COLO668 (cell line): ENCODE measurements at regions not wholly inside any gene's neighbourhood (a gene's known extent, or its start where the extent isn't known, plus 50 kb on each side); places are given as distances from the start of the nearest gene placed in this dataset.

Experiments
- DNase-seq: peaks from one replicate; lab custom pipeline; 2025; ENCODE audit not compliant: unreplicated experiment; lab: John Stamatoyannopoulos, UW

DNA sequence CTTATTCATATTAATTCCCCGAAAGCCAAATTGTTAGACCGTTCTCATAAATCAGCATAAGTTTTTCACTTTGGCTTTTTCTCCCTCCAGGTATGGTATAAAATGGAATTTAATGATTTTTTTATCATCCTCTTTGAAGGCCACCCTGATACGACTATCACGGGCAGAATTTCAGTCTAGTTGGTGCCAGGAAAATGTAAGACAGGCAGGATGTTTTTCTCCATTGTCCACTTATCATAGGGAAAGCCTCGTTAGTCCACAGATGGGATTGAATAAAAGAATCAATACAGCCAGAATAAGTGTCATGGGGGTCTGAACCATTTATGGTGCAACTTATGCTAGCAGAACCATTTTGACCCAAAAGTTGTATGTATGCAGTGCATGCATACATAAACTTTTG, 566.0 kb upstream of the ARGLU1 start:
- no peak for DNase-seq

DNA sequence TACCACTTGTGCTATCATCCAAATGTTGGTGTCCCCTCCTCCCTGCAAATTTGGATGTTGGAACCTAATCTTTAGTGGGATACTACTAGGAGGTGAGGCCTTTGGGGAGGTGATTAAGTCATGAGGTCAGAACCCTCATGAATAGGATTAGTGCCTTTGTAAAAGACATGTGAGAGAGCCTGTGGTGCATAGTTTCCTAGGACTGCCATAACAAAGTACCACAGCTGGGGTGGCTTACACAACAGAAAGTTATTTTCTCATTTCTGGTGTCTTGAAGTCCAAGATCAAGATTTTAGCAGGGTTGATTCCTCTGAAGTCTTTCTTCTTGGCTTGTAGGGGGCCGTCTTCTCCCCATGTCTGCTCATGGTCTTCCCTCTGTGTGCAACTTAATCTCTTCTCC, 562.6 kb upstream of the ARGLU1 start:
- no peak for DNase-seq

DNA sequence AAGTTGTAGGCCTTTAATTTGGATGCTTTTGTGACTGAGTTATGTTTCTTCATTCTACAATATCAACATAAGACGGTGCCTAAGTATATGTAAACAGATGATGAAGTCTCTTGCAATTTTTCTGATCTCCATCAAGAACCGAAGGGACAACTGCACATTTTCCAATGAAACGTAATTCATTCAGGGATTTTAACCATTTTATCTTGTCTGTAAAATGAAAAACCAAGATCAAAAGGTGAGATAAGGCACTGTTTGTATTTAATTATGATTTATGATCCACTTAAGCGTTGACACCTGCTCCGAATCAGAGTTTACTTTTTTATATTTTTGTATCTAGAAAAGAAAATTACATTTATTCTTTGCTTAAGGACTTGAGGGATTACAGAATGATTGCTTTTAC, 556.8 kb upstream of the ARGLU1 start:
- no peak for DNase-seq

- DNase-seq = no peak
Measured at GRCh38 chr13:107124129-107124718, 556.3 kb upstream of the ARGLU1 start.

DNA sequence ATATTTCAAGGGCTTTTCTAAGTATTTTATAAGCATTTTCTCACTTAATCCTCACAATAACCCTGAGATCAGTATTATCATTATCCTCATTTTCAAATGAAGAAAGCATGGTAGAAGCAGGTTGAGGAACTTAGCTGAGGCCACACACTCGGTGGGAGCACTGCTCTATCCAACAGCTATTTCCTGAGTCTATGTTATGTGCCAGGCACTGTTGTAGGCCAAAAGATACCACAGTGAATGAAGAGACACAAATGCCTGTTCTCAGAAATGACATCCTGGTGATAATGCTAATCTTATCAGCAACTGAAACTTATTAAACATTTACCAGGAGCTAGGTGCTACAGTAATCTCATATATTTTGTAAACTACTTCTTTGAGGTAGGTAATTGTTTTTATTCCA, 553.9 kb upstream of the ARGLU1 start:
- no peak for DNase-seq

GRCh38 chr13:107119989-107120881, 552.3 kb upstream of the ARGLU1 start:
- no peak for DNase-seq

- DNase-seq = no peak
Measured at GRCh38 chr13:107118506-107118905, 550.6 kb upstream of the ARGLU1 start.

GRCh38 chr13:107117327-107118012, 549.5 kb upstream of the ARGLU1 start:
- DNase-seq = no peak

- DNase-seq = no peak
Measured at GRCh38 chr13:107113387-107113786, 545.5 kb upstream of the ARGLU1 start.

- DNase-seq = no peak
Measured at GRCh38 chr13:107111248-107111647, 543.3 kb upstream of the ARGLU1 start.

DNA sequence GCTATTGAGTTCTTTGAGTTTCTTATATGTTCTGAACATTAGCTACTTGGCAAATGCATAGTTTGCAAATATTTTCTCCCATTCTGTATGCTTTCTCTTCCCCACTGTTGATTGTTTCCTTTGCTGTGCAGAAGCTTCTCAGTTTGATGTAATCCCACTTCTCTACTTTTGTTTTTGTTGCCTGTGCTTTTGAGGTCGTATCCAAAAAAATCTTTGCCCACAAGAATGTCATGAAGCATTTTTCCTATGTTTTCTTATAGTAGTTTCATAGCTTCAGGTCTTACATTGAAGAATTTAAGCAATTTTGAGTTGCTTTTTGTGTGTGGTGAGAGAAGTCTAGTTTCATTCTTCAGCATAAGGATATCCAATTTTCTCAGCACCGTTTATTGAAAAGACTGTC, 536.7 kb upstream of the ARGLU1 start:
- no peak for DNase-seq

- DNase-seq = no peak
Measured at GRCh38 chr13:107102676-107103075, 534.7 kb upstream of the ARGLU1 start.

GRCh38 chr13:107099661-107100060, 531.7 kb upstream of the ARGLU1 start:
- no peak for DNase-seq

GRCh38 chr13:107097916-107098315, 530.0 kb upstream of the ARGLU1 start:
- DNase-seq = no peak

GRCh38 chr13:107095876-107096275, 527.9 kb upstream of the ARGLU1 start:
- DNase-seq = no peak

GRCh38 chr13:107091861-107092260, 523.9 kb upstream of the ARGLU1 start:
- no peak for DNase-seq

DNA sequence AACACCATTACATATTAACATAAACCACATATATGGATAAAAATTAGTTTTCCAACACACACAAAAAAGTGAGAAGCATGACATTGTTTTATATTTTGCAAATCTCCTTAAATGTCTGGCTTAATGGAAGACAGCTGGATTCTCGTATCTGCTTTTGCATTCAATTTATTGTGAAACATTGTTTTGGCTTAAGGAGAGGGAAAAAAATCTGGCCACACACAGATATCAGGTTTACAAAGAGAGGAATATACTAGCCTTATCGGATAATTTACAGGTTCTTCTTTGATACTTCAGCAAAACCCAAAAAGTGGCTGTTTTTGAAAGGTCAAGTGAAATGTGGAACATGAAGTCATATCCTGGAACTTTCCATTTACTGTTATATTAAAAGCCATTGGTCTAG, 523.5 kb upstream of the ARGLU1 start:
- no peak for DNase-seq

DNA sequence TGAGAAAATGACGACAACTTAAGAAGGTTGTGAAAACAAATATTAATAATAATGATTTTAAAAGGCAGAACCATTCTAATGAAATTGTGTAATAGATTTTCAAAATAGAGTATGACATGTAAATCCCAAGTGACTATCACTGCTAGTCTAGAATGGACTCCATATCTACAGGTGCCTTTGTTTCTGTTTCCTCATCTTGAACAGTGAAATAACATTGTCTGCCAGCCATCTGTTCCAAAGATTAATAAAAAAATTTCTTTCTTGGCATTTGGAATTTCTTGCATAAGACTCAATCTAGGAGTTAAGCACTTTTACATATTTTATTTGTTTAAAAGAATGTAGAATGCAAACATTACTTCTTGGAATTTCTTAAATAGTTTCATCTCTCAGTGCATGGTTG, 520.1 kb upstream of the ARGLU1 start:
- no peak for DNase-seq

GRCh38 chr13:107079423-107080049, 511.6 kb upstream of the ARGLU1 start:
- no peak for DNase-seq

- DNase-seq = no peak
Measured at GRCh38 chr13:107078229-107078765, 510.4 kb upstream of the ARGLU1 start.

DNA sequence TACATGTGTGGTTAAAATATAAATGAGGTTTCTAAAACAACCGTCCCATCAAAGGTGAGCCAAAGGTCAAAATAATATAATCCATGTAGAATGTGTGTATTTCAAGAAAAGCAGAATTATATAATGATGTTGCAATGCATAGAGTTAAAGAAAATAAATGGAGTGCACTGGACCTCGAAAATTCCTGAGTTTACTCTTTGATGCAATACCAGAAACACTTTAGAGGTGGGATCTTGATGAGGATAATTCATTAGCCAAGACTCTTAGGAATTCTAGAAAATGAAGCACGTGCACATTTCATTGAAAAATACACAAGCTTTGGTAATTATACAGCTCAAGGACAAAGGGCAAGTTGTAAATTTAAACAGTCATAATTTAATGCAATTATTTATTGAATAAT, 508.9 kb upstream of the ARGLU1 start:
- DNase-seq = no peak
